Fibroblast of mammary gland (primary cell): ENCODE measurements at regions not wholly inside any gene's neighbourhood (a gene's known extent, or its start where the extent isn't known, plus 50 kb on each side); places are given as distances from the start of the nearest gene placed in this dataset.

Experiments used
- DNase-seq: peaks from one replicate; pipeline ENCODE4 v3.0.0-alpha.2; 2010; ENCODE audit warnings: low read depth
- H3K4me3 ChIP-seq: 2 replicates; pipeline ENCODE4 v1.5.1; 2011; ENCODE audit warnings: low read depth, mild to moderate bottlenecking, low read length, moderate library complexity; ENCODE audit not compliant: control insufficient read depth
- TF ChIP-seq, protein P1 (sequence below): conservative IDR thresholded peaks from 2 replicates; pipeline ENCODE4 v1.5.1; 2011; ENCODE audit warnings: low read depth, low read length, inconsistent platforms; ENCODE audit not compliant: control insufficient read depth, insufficient read depth

DNA sequence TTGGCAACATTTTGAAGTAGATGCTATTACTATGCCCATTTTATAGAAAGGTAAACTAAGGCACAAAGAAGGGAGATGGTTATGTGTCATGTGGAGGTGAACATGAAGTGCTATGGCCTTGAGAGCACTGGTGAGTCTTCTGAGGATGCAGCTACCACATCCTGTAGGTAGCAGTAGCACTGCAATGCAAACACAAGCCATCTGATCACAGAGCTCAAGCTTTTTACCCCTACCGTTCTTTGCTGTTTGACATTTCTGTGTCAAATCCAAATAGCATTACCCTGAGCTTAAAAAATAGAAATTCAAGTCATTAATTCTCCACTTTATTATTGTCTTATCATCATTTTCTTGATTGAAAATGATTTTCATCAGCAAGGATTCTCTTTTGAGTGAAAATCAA is 382.9 kb downstream of the KCTD12 start:
- TF ChIP-seq, protein P1, sequence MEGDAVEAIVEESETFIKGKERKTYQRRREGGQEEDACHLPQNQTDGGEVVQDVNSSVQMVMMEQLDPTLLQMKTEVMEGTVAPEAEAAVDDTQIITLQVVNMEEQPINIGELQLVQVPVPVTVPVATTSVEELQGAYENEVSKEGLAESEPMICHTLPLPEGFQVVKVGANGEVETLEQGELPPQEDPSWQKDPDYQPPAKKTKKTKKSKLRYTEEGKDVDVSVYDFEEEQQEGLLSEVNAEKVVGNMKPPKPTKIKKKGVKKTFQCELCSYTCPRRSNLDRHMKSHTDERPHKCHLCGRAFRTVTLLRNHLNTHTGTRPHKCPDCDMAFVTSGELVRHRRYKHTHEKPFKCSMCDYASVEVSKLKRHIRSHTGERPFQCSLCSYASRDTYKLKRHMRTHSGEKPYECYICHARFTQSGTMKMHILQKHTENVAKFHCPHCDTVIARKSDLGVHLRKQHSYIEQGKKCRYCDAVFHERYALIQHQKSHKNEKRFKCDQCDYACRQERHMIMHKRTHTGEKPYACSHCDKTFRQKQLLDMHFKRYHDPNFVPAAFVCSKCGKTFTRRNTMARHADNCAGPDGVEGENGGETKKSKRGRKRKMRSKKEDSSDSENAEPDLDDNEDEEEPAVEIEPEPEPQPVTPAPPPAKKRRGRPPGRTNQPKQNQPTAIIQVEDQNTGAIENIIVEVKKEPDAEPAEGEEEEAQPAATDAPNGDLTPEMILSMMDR: no peak
- H3K4me3 ChIP-seq: no peak overlapping the region
- no peak for DNase-seq

DNA sequence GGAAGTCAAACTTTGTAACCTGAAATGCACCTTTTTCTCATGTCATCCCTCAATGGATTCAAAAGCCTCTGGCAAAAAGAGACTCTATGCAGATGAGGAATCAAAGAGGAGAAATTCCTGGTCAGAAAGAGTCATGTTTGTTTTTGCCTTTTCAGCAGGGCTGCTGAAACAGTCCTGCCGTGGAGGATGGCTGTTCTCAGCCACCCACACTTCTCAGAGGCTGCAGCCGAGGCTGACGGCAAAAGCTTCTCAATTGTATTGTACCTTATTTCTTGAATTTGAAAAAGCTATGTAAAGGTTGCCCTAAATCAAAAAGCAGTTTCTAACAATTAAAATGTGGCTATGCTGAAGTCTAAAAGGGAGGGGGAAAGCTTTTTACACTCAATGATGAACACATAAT is 385.3 kb downstream of the KCTD12 start:
- no peak for DNase-seq
- H3K4me3 ChIP-seq: no peak overlapping the region
- TF ChIP-seq, protein P1: no peak

DNA sequence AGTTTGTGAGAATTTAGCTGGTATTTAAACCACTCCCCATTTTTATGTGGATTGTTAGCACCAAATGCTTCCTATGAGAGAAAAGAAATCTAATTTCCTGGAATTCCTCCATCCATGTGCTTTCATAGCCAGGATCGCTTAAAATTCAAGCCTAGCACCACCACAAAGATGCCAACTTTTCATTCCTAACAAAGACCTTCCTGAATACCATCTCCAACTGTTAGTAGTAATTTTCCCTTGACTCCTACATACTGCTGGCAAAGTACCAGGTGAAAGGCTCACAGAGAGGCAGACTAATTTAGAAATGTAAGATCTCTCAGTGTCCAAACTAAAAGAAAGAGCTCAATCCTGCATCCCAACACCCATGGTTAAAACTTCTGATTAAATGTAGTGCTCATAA is 386.3 kb downstream of the KCTD12 start:
- DNase-seq: no peak
- TF ChIP-seq, protein P1: no peak
- no peak overlapping the region for H3K4me3 ChIP-seq

DNA sequence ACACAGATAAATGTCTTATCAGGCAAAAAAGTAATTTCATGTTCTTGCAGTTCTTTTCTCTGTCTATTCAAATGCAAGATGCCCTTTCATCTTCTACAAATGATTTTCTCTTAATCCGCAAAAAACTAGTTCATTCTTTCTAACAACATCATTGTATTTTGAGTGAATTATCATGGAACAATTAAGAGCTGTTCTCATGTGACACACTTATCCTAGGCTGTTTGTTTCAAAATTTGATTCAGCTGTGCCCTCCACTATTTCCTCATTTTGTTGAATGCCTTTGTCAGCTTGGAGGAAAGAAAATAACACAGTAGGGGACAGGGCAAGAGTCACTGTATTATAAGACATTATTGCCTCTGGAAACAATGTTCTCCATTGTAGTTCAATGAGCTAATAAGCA is 396.9 kb downstream of the KCTD12 start:
- TF ChIP-seq, protein P1: no peak
- no peak overlapping the region for H3K4me3 ChIP-seq
- no peak for DNase-seq

DNA sequence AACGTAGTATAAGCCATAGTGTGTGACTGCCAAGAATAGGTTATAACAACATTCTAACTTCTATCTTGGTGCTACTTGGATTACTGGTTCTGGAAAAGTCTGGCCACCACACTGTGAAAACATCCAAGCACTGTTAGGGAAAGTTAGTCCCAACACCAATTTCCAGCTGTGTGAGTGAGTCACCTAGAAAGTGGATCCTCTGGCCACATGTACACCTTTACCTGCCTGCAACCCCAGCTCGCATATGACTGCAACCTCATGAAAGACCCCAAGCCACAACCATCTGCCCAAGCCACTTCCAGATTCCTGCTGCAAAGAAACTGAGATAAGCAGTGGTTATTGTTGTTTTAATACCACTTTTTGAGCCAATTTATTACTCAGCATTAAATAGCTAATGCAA is 404.5 kb downstream of the KCTD12 start:
- TF ChIP-seq, protein P1: no peak
- DNase-seq: no peak
- no peak overlapping the region for H3K4me3 ChIP-seq

DNA sequence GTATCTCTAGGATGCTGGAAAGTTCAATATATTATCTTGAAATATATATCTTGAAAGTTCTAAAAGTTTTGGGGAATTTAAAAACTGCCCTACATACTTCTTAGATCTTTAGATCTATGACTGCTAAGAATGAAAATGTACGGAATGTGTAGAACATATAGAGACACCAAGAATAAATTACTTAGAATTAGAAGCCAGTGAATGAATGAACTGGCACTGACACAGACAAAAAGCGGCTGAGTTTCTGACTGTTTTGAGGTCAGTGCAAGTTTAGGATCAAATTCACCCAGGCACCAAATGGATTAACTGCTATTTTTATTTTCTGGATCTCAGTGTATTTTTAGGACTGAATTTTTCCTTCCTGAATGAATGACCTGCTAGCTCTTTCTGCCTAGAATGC is 411.2 kb downstream of the KCTD12 start:
- no peak for DNase-seq
- TF ChIP-seq, protein P1: no peak
- H3K4me3 ChIP-seq: no peak overlapping the region

DNA sequence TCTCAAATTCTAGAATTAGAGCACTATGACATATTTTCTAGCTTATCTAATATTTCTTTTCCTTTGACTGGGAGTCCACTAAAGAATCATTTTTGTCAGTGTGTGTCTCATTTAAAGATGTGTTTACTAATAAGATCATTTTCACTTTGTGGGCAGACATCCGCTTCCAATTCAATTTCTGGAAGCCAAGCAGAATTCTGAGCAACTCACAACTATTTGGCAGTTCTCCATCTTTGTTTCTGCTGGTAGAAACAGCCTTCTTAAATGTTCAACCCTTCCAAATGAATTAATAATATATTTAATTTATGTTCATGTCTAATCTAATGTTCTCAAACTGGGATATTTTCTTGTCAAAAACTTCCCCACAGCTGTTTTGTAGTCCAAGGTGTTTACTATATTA is 411.8 kb downstream of the KCTD12 start:
- no peak overlapping the region for H3K4me3 ChIP-seq
- TF ChIP-seq, protein P1: no peak
- peak; percentile 45 for DNase-seq
